ENCODE measurements at regions not wholly inside any gene's neighbourhood (a gene's known extent, or its start where the extent isn't known, plus 50 kb on each side); places are given as distances from the start of the nearest gene placed in this dataset.

- H3K9me3 ChIP-seq: no peaks in the 10 kb centered on the region
- no peaks in the 10 kb centered on the region for H3K36me3 ChIP-seq (ENCODE audit: low read depth, missing control alignments)
- intact Hi-C loops (cut with DNase I; ENCODE audit: low total_unique reads): no loop called here
- TF ChIP-seq, protein P1, sequence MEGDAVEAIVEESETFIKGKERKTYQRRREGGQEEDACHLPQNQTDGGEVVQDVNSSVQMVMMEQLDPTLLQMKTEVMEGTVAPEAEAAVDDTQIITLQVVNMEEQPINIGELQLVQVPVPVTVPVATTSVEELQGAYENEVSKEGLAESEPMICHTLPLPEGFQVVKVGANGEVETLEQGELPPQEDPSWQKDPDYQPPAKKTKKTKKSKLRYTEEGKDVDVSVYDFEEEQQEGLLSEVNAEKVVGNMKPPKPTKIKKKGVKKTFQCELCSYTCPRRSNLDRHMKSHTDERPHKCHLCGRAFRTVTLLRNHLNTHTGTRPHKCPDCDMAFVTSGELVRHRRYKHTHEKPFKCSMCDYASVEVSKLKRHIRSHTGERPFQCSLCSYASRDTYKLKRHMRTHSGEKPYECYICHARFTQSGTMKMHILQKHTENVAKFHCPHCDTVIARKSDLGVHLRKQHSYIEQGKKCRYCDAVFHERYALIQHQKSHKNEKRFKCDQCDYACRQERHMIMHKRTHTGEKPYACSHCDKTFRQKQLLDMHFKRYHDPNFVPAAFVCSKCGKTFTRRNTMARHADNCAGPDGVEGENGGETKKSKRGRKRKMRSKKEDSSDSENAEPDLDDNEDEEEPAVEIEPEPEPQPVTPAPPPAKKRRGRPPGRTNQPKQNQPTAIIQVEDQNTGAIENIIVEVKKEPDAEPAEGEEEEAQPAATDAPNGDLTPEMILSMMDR (IDR thresholded peaks at IDR 0.05): no peak
- no peak for TF ChIP-seq POLR2A (IDR thresholded peaks at IDR 0.05)
- DNase-seq: no peak
- no peaks in the 10 kb centered on the region for H3K4me1 ChIP-seq
- WGBS, 2 donors: 33 to 39% methylated on average over 4 of the region's 4 CpGs
- H3K4me3 ChIP-seq: no peak overlapping the region
- H3K27ac ChIP-seq: no peak overlapping the region
- no peaks in the 10 kb centered on the region for H3K27me3 ChIP-seq
Measured at GRCh38 chr2:188797371-188797770, 176.8 kb upstream of the COL3A1 start.

GRCh38 chr2:188798159-188798558 lies 176.0 kb upstream of the COL3A1 start:
- intact Hi-C loops (cut with DNase I; ENCODE audit: low total_unique reads): no loop called here
- 52 to 54% methylated on average over 4 of the region's 4 CpGs for WGBS, 2 donors
- no peaks in the 10 kb centered on the region for H3K36me3 ChIP-seq (ENCODE audit: low read depth, missing control alignments)
- no peaks in the 10 kb centered on the region for H3K9me3 ChIP-seq
- no peak for DNase-seq
- no peak overlapping the region for H3K4me3 ChIP-seq
- no peak overlapping the region for H3K27ac ChIP-seq
- TF ChIP-seq, protein P1 (IDR thresholded peaks at IDR 0.05): no peak
- H3K4me1 ChIP-seq: no peaks in the 10 kb centered on the region
- no peaks in the 10 kb centered on the region for H3K27me3 ChIP-seq

DNA sequence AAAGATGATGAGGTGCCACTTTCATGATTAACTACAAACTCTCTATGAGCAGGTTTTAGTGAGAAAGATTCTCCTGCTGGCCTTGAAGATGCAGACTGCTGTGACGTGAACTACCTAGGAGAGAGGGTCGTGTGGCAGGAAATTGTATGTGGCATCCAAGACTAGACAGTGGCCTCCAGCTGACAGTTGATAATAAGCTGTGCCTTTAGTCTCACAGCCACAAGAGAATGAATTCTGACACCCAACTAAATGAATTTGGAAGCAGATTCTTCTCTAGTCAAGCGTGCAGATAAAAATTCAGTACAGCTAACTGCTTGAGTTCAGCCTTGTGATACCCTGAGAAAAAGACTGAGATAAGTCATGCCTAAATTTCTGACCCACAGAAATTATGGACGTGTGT lies 169.0 kb upstream of the COL3A1 start:
- Histone ChIP-seq H3K4me3 (no peak overlapping the region), H3K9me3 (no peaks in the 10 kb centered on the region), H3K36me3 (ENCODE audit: low read depth, missing control alignments) (no peaks in the 10 kb centered on the region), H3K4me1 (no peaks in the 10 kb centered on the region), H3K27ac (no peak overlapping the region), H3K27me3 (no peaks in the 10 kb centered on the region)
- WGBS, 2 donors: 73 to 76% methylated on average over 4 of the region's 4 CpGs
- TF ChIP-seq, protein P1 (IDR thresholded peaks at IDR 0.05): no peak
- TF ChIP-seq POLR2A (IDR thresholded peaks at IDR 0.05): no peak
- intact Hi-C loops (cut with DNase I; ENCODE audit: low total_unique reads): no loop called here
- no peak for DNase-seq

GRCh38 chr2:188808947-188809355 lies 165.2 kb upstream of the COL3A1 start:
- no peak for TF ChIP-seq POLR2A (IDR thresholded peaks at IDR 0.05)
- TF ChIP-seq, protein P1 (IDR thresholded peaks at IDR 0.05): no peak
- no peaks in the 10 kb centered on the region for H3K4me1 ChIP-seq
- intact Hi-C loops (cut with DNase I; ENCODE audit: low total_unique reads): no loop called here
- no peak overlapping the region for H3K4me3 ChIP-seq
- H3K27ac ChIP-seq: no peak overlapping the region
- no peaks in the 10 kb centered on the region for H3K9me3 ChIP-seq
- no peaks in the 10 kb centered on the region for H3K36me3 ChIP-seq (ENCODE audit: low read depth, missing control alignments)
- no peak for DNase-seq
- H3K27me3 ChIP-seq: no peaks in the 10 kb centered on the region

DNA sequence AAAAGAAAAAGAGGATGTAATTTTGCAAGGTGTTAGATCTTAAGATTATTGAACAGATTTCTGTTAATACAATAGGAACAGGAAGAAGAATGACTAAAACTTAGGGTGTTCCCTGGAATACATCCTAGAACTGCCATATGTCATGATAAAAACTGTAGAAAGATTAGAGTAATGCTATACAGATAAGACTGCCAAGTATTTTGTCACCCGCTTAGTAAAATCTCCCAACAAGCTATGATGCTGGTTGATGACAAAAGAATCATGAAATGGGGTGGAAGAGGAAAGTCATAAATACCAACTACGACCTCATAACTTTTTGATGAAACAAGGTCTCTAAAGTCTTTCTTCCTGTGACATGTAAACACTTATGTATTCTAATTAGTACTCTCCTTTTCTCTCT lies 163.6 kb upstream of the COL3A1 start:
- no peak for DNase-seq
- intact Hi-C loops (cut with DNase I; ENCODE audit: low total_unique reads): no loop called here
- H3K9me3 ChIP-seq: no peaks in the 10 kb centered on the region
- no peaks in the 10 kb centered on the region for H3K36me3 ChIP-seq (ENCODE audit: low read depth, missing control alignments)
- 97 to 98% methylated on average over 2 of the region's 2 CpGs for WGBS, 2 donors
- no peak for TF ChIP-seq POLR2A (IDR thresholded peaks at IDR 0.05)
- TF ChIP-seq, protein P1 (IDR thresholded peaks at IDR 0.05): no peak
- H3K4me3 ChIP-seq: no peak overlapping the region
- H3K27me3 ChIP-seq: no peaks in the 10 kb centered on the region
- H3K4me1 ChIP-seq: no peaks in the 10 kb centered on the region
- H3K27ac ChIP-seq: no peak overlapping the region

Measured in testis (tissue), 2 donors.